Mammary epithelial cell (primary cell): ENCODE measurements at regions not wholly inside any gene's neighbourhood (a gene's known extent, or its start where the extent isn't known, plus 50 kb on each side); places are given as distances from the start of the nearest gene placed in this dataset.

ENCODE experiments used
- CTCF ChIP-seq, 2 donors: IDR thresholded peaks in 1 of 2; conservative IDR thresholded peaks in 1 of 2; 2 replicates each; pipeline ENCODE4 v1.5.1; 2011 to 2012; ENCODE audit warnings: inconsistent platforms in 2 of 2, low read length in 2 of 2, mild to moderate bottlenecking in 2 of 2, control low read depth in 1 of 2, low read depth in 1 of 2; ENCODE audit not compliant: insufficient read depth in 1 of 2; ENCODE audit errors: extremely low read depth in 1 of 2
- EZH2 ChIP-seq: IDR thresholded peaks from 2 replicates; pipeline ENCODE4 v1.6.1; 2012; ENCODE audit warnings: low read length, inconsistent platforms, borderline replicate concordance

GRCh38 chr6:23654745-23655144, 471.3 kb upstream of the NRSN1 start:
- no peak for TF ChIP-seq CTCF (conservative IDR thresholded peaks at IDR 0.05 in 1 of 2, IDR thresholded peaks at IDR 0.05 in 1 of 2; ENCODE audit: extremely low read depth in 1 of 2, insufficient read depth in 1 of 2, low read depth in 1 of 2, low read length in 2 of 2)
- TF ChIP-seq EZH2 = no peak
